Adrenal gland (tissue), 5 donors: ENCODE measurements at regions not wholly inside any gene's neighbourhood (a gene's known extent, or its start where the extent isn't known, plus 50 kb on each side); places are given as distances from the start of the nearest gene placed in this dataset.

Experiments used
- CTCF ChIP-seq, 6 experiments: fragments of 450-650 bp in 4 of 6; fragments of 200-600 bp in 2 of 6; sonication (generic) in 1 of 6; IDR thresholded peaks; 1 replicate in 5 of 6; 2 replicates in 1 of 6; pipeline versions ENCODE4 v1.5.1 to v1.8.0; 2016 to 2021; ENCODE audit warnings: antibody characterized with exemption in 6 of 6, mild to moderate bottlenecking in 2 of 6, moderate library complexity in 1 of 6
- POLR2A ChIP-seq, 2 donors: fragments of 450-650 bp; IDR thresholded peaks; one replicate each; pipeline ENCODE4 v1.6.1; 2017; ENCODE audit warnings: antibody characterized with exemption in 2 of 2, mild to moderate bottlenecking in 2 of 2, moderate library complexity in 1 of 2
- donor health status: DM: no; HTN: no; CAD: no.

- no peak for TF ChIP-seq POLR2A (IDR thresholded peaks at IDR 0.05)
- TF ChIP-seq CTCF (IDR thresholded peaks at IDR 0.05): no peak
Measured at GRCh38 chr5:155299386-155300005, 285.9 kb downstream of the KIF4B start.
